GM19468 (cell line): ENCODE measurements at regions not wholly inside any gene's neighbourhood (a gene's known extent, or its start where the extent isn't known, plus 50 kb on each side); places are given as distances from the start of the nearest gene placed in this dataset.
"Not testable (repeated sequence)": the region's sequence is repeated elsewhere in the genome, so short reads cannot be mapped to it uniquely, and the experiment has no call there.

Experiments used
- ATAC-seq: cut with Tn5 transposase; IDR thresholded peaks from one replicate; pipeline ENCODE4 v1.9.1; 2021; ENCODE audit warnings: mild to moderate bottlenecking, moderate library complexity, moderate number of reproducible peaks; ENCODE audit not compliant: unreplicated experiment; ENCODE audit errors: extremely low read depth

DNA sequence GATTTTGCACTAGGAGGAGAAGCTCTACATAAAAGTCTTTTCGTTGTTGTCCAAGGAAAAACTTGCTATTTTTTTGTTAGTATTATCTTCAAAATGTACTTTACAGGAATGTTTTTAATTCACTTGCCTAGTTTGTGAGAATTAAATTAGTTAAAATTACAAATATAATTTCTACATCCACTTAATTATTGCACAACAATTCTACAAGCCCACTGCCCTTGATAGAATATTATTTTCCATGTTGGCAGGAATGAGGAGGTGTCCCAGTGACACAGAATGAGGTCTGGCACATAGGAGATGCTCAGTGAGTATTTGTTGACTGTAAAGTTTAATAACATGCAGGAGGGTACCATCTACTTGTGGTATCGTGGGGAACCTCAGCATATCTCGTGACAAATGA is 255.4 kb downstream of the SDHAF3 start:
- ATAC-seq = no peak

DNA sequence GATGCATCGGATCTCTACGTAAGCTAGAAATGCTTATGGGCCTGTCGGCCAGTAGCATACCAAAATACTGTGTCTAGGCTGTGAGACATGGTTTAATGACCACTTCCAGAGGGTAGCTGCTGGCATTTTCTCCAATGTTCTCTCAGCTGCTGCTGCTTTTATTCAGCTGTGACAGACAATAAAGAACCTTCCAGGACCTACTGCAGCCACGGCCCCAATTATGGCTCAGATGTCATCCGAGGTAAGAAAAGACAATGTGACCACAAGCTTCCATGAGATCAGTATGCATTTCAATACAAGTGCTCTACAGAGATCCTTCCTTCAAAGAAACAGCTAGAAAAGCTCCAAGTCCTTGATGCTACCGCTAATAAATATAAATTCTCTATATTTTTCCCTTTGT is 256.2 kb downstream of the SDHAF3 start:
- ATAC-seq = no peak

- ATAC-seq = no peak
These were observed 260.2 kb downstream of the SDHAF3 start for GRCh38 chr7:97377713-97378112.

DNA sequence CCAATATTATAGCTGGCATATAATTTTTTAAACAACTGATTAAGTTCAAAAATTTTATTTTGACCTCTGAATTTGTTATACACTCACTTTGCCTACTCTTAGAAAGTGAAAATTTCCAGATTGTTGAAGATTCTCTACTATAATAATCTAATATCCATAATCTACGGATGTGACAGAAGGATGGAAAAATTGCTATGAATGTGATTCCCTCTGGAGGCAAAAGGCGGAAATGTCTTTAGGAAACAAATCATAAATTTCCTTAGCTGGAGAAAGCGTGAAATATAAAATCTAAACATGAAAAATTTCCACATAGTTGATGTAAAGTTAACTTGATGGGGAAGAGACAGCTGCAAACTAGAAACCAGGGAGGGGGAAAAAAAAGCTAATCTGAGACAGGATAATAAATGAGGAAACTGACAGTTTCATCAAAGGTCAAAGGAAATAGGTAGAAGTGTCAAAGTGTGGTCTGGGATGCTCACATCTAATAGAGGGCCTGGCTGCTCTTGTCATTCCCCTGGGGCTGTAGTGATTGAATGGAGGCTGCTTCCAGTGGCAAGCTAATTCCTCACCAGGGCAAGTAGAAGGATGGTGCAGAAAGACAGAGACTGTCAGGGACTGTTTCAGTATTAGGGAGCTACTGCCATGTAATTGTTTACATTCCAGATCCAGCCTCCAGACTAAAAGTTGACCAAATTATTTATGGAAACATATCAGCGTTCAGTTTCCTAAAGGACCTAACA is 264.5 kb downstream of the SDHAF3 start:
- ATAC-seq = no peak

DNA sequence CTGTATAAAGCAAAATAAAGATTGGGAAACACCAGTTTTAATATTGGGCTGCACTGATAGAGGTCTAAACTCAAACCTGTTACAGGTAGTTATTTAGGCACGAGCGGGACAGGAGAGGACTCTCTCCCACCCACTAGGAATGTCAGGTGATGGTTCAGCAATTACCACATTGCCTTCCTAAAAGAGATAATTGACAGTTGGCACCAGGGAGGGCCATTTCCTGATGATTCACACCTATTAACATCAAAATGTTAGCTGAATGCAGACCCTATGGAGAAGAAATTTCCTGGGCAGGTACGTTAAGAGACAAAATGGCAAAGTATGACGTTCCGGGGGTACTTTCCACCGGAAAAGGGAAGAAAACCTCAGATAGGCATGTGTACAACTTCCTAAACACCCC is 272.6 kb downstream of the SDHAF3 start:
- ATAC-seq = no peak

GRCh38 chr7:97390915-97391593 is 273.6 kb downstream of the SDHAF3 start:
- ATAC-seq = no peak

DNA sequence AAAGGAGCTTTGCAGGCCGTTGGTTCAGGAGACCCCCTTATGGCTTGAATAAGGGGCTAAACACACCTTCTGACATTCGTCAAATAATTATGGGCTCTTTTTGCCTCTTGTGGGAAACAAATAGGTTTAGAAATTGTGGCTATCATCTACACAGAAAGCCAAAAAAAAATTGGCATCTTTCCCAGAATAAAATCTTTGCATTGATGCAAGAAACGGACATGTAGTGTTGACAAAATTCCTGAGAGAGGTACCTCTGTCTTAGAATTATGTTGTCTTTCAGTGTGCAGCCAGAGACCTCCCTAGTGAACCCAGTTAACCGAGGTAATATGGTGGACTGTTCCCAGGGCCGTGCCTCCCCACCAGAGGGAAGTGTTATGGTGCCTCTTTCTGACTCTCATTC is 283.9 kb downstream of the SDHAF3 start:
- ATAC-seq = no peak

DNA sequence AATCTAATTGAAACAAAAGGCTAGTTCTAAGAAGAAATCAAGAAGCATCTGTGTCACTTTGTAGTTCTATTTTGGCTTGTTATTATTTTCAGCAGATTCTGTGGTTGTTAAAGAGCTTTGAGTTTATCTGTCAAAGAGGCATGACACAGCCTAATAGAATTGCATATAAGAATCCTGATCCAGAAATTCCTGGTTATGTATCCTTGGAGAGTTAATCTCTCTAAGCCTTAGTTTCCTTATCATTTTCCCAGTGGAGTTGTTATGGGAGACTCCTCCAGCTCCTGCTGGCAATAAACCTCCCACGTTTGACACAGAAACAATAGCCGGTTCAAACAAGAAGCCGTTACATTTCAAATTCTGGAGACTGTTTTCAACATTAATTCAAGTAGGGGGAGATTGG is 288.3 kb downstream of the SDHAF3 start:
- ATAC-seq = no peak

DNA sequence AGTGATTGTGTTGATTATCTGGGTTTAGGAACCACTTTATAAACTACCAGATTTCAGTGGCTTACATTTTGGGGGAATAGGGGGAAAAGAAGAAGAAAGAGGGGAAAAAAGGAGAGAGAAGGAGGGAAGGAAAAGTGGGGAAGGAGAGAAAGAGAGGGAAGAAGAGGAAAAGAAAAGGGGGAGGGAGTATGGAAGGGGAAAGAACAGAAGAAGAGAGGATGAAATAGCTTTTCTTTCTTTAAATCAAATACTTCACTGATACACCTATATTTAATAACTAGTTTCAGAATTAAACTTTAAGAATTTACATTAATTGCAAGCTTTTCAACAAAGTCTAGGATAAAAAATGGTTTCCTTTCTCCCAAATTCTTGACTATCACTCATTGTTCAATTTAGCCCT is 289.6 kb downstream of the SDHAF3 start:
- ATAC-seq = no peak

DNA sequence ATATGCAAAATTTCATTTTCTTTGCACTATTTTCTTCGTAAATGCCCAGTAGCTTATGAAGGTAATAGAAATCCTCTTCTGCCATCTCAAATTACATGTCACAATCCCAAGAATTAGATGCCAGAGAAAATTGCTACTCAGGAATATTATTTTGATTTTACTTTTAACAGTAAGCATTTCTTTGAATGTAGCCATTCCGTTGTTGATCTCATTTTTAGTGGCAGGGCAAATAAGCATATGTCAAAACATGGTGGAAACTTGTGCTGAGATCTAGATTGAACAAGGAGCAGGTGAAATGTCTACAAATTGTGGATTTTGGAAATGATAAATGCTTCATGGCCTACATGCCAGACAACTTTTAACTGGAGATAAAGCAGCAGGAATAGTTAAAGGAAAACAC is 291.8 kb downstream of the SDHAF3 start:
- ATAC-seq = no peak

- no peak for ATAC-seq
These were observed 300.8 kb downstream of the SDHAF3 start for GRCh38 chr7:97418312-97418711.

DNA sequence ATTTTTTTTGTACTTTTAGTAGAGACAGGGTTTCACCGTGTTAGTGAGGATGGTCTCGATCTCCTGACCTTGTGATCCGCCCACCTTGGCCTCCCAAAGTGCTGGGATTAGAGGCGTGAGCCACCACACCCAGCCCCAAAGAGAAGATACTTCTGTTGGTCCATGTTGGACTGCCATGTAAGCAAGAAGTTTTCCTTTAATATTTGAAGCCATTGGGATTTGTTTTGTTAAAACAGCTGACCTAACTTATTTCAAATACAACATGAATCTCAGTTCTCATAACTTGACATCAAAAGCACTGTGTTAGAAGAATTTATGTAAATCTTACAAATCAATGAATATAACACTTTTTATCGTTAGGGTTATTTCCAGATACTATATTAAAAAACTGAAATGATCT is 302.4 kb downstream of the SDHAF3 start:
- no peak for ATAC-seq

GRCh38 chr7:97421307-97421930 is 303.9 kb downstream of the SDHAF3 start:
- no peak for ATAC-seq

GRCh38 chr7:97422046-97422445 is 304.5 kb downstream of the SDHAF3 start:
- no peak for ATAC-seq

DNA sequence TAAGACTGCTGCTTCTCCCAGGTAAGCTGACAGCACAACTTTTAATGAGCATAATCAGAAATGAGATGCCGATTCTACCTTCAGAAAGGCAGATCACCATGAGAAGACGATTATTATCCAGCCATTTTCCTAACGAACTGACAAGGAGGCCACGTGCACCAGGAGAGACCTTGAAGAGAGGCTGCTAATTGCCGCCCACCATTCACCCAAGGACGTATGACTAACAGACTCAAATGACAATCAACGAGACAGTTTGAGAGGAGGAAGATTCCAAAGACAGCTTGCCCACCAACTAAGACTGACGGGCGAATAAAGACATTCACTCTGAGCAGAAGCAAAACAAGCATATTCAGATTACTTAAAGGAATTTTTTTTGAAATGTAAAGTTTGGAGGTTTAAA is 301.9 kb upstream of the TAC1 start:
- no peak for ATAC-seq

DNA sequence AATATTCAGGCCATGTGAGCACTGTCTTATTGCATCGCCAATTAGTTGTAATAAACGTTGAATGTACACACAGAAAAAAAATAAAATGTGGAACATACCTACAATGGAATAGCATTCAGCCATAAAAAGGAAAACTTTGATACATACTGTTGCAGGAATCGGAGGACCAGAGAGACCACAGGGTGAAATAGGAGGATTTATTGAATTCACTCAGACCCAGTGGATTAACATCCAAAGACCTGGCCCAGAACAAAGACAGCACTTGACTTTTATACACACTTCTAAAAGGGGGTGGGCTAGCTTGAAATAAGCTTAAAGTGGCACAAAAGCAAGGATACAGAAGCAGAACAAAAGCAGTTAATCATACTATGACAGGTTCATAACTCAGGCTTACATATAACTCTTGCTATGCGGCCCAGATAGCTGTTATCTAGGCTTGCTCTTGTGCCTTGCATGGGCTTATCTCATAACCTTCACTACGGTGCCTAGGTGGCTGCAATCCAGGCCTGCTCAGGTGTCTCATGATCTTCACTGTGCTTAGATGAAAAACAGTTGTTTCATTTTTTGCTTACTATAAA is 292.2 kb upstream of the TAC1 start:
- ATAC-seq = no peak

GRCh38 chr7:97446361-97446760 is 285.5 kb upstream of the TAC1 start:
- no peak for ATAC-seq

DNA sequence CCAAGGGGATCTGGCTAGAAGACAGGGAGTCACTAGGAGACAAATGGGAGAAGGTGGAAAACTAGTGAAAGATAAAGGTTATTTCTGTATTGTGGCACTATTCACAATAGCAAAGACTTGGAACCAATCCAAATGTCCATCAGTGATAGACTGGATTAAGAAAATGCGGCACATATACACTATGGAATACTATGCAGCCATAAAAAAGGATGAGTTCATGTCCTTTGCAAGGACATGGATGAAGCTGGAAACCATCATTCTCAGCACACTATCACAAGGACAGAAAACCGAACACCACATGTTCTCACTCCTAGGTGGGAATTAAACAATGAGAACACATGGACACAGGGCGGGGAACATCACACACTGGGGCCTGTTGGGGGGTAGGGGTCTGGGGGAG is 282.4 kb upstream of the TAC1 start:
- not testable (repeated sequence) for ATAC-seq

- ATAC-seq = no peak
These were observed 281.4 kb upstream of the TAC1 start for GRCh38 chr7:97450516-97450915.

- ATAC-seq = no peak
These were observed 277.2 kb upstream of the TAC1 start for GRCh38 chr7:97454636-97455035.

- ATAC-seq = no peak
These were observed 274.8 kb upstream of the TAC1 start for GRCh38 chr7:97457054-97457453.
